Keratinocyte (primary cell): ENCODE measurements at regions not wholly inside any gene's neighbourhood (a gene's known extent, or its start where the extent isn't known, plus 50 kb on each side); places are given as distances from the start of the nearest gene placed in this dataset.

Source experiments
- DNase-seq: peaks from one replicate; pipeline ENCODE4 v3.0.0-alpha.2; 2011; ENCODE audit warnings: low read depth, missing footprints, low spot score
- FAIRE-seq: peaks from 2 replicates; lab custom pipeline; 2011; peaks lifted over from hg19 to GRCh38; lab: Jason Lieb, UNC
- H2AFZ ChIP-seq: 2 replicates; pipeline ENCODE4 v1.6.0; 2012; ENCODE audit warnings: low read length, control low read depth, inconsistent platforms; ENCODE audit not compliant: control insufficient read depth
- H3K27ac ChIP-seq: 2 replicates; pipeline ENCODE4 v1.5.1; 2011; ENCODE audit warnings: low read length; ENCODE audit not compliant: control insufficient read depth, insufficient read depth
- H3K27me3 ChIP-seq: 3 replicates; pipeline ENCODE4 v1.6.0; 2011; ENCODE audit warnings: low read length; ENCODE audit not compliant: control insufficient read depth, insufficient read depth; ENCODE audit errors: extremely low read depth
- H3K36me3 ChIP-seq, 2 experiments: 2 replicates in 1 of 2; 3 replicates in 1 of 2; pipeline ENCODE4 v1.5.1; 2011; ENCODE audit warnings: low read length in 2 of 2, mild to moderate bottlenecking in 1 of 2; ENCODE audit not compliant: control insufficient read depth in 2 of 2, insufficient read depth in 2 of 2; ENCODE audit errors: extremely low read depth in 1 of 2
- H3K4me1 ChIP-seq: 3 replicates; pipeline ENCODE4 v1.5.1; 2011; ENCODE audit warnings: low read length; ENCODE audit not compliant: control insufficient read depth, insufficient read depth; ENCODE audit errors: extremely low read depth
- H3K4me2 ChIP-seq: 3 replicates; pipeline ENCODE4 v1.6.0; 2011; ENCODE audit warnings: low read depth, low read length; ENCODE audit not compliant: control insufficient read depth, insufficient read depth; ENCODE audit errors: extremely low read depth
- H3K4me3 ChIP-seq, 3 experiments: fragments of 200-600 bp in 1 of 3; sonication (generic) in 1 of 3; 2 replicates in 2 of 3; 3 replicates in 1 of 3; pipeline ENCODE4 v1.5.1; 2011 to 2016; ENCODE audit warnings: low read length in 3 of 3, mild to moderate bottlenecking in 3 of 3, control low read depth in 2 of 3, inconsistent platforms in 1 of 3, low read depth in 1 of 3, mixed read lengths in 1 of 3, mixed run types in 1 of 3, moderate library complexity in 1 of 3; ENCODE audit not compliant: control insufficient read depth in 2 of 3, insufficient read depth in 2 of 3; ENCODE audit errors: extremely low read depth in 1 of 3
- H3K79me2 ChIP-seq: 2 replicates; pipeline ENCODE4 v1.6.0; 2012; ENCODE audit warnings: low read length; ENCODE audit not compliant: control insufficient read depth, insufficient read depth
- H3K9ac ChIP-seq: 3 replicates; pipeline ENCODE4 v1.6.0; 2011; ENCODE audit warnings: low read length; ENCODE audit not compliant: control insufficient read depth, insufficient read depth; ENCODE audit errors: extremely low read depth
- H3K9me1 ChIP-seq: 3 replicates; pipeline ENCODE4 v1.6.0; 2011; ENCODE audit warnings: low read length; ENCODE audit not compliant: control insufficient read depth, insufficient read depth; ENCODE audit errors: extremely low read depth
- H3K9me3 ChIP-seq: 2 replicates; pipeline ENCODE4 v1.5.1; 2012; ENCODE audit warnings: low read depth, low read length; ENCODE audit not compliant: control insufficient read depth
- H4K20me1 ChIP-seq: 3 replicates; pipeline ENCODE4 v1.6.0; 2011; ENCODE audit warnings: low read length; ENCODE audit not compliant: control insufficient read depth, insufficient read depth; ENCODE audit errors: extremely low read depth
- CTCF ChIP-seq, 3 experiments: IDR thresholded peaks in 1 of 3; conservative IDR thresholded peaks in 1 of 3; optimal IDR thresholded peaks in 1 of 3; 2 replicates in 2 of 3; 3 replicates in 1 of 3; pipeline versions ENCODE3 to v1.5.1; 2011; ENCODE audit warnings: low read length in 3 of 3, mild to moderate bottlenecking in 3 of 3, moderate library complexity in 2 of 3, control low read depth in 1 of 3, inconsistent platforms in 1 of 3; ENCODE audit not compliant: insufficient read depth in 2 of 3; ENCODE audit errors: extremely low read depth in 1 of 3
- EZH2 ChIP-seq: IDR thresholded peaks from one replicate; pipeline ENCODE4 v1.6.1; 2012; ENCODE audit warnings: inconsistent platforms, mild to moderate bottlenecking, low read length, moderate library complexity
- dilution Hi-C: fragments of 300-500 bp; cut with MboI; formaldehyde crosslinking; loops from one replicate; pipeline ENCODE4 v1.7.0; 2020; ENCODE audit warnings: low sequenced_read_pairs; ENCODE audit not compliant: extremely low pct_ligation_motif_present

- Histone ChIP-seq H3K9ac (no peak overlapping the region), H2AFZ (no peak overlapping the region), H4K20me1 (no peaks in the 10 kb centered on the region), H3K4me2 (no peak overlapping the region), H3K4me3 (no peak overlapping the region), H3K27ac (no peak overlapping the region), H3K36me3 (no peaks in the 10 kb centered on the region), H3K9me3 (no peaks in the 10 kb centered on the region), H3K9me1 (no peaks in the 10 kb centered on the region), H3K4me1 (no peaks in the 10 kb centered on the region), H3K27me3 (no peaks in the 10 kb centered on the region), H3K79me2 (no peaks in the 10 kb centered on the region)
- DNase-seq, result no peak
- FAIRE-seq, result no peak
- dilution Hi-C loops, result no loop called here
- TF ChIP-seq EZH2 (no peak), CTCF (optimal IDR thresholded peaks at IDR 0.05 in 1 of 3, IDR thresholded peaks at IDR 0.05 in 1 of 3, conservative IDR thresholded peaks at IDR 0.05 in 1 of 3; ENCODE audit: extremely low read depth in 1 of 3, insufficient read depth in 2 of 3, low read length in 3 of 3) (no peak)
Observed at GRCh38 chr10:117921421-117921820, 125.3 kb downstream of the RAB11FIP2 start.

- no peaks in the 10 kb centered on the region for H4K20me1 ChIP-seq
- no peaks in the 10 kb centered on the region for H3K36me3 ChIP-seq
- H2AFZ ChIP-seq, result no peak overlapping the region
- H3K9me3 ChIP-seq, result no peaks in the 10 kb centered on the region
- dilution Hi-C loops, result no loop called here
- H3K9ac ChIP-seq, result no peak overlapping the region
- TF ChIP-seq EZH2, result no peak
- no peak for TF ChIP-seq CTCF (optimal IDR thresholded peaks at IDR 0.05 in 1 of 3, IDR thresholded peaks at IDR 0.05 in 1 of 3, conservative IDR thresholded peaks at IDR 0.05 in 1 of 3; ENCODE audit: extremely low read depth in 1 of 3, insufficient read depth in 2 of 3, low read length in 3 of 3)
- no peak overlapping the region for H3K4me3 ChIP-seq
- no peaks in the 10 kb centered on the region for H3K79me2 ChIP-seq
- no peak overlapping the region for H3K4me2 ChIP-seq
- H3K4me1 ChIP-seq, result no peaks in the 10 kb centered on the region
- no peak overlapping the region for H3K27ac ChIP-seq
- no peaks in the 10 kb centered on the region for H3K9me1 ChIP-seq
- no peaks in the 10 kb centered on the region for H3K27me3 ChIP-seq
- DNase-seq (no peak), FAIRE-seq (no peak)
Observed at GRCh38 chr10:117924820-117925219, 121.9 kb downstream of the RAB11FIP2 start.
